ENCODE measurements at regions not wholly inside any gene's neighbourhood (a gene's known extent, or its start where the extent isn't known, plus 50 kb on each side); places are given as distances from the start of the nearest gene placed in this dataset.

DNA sequence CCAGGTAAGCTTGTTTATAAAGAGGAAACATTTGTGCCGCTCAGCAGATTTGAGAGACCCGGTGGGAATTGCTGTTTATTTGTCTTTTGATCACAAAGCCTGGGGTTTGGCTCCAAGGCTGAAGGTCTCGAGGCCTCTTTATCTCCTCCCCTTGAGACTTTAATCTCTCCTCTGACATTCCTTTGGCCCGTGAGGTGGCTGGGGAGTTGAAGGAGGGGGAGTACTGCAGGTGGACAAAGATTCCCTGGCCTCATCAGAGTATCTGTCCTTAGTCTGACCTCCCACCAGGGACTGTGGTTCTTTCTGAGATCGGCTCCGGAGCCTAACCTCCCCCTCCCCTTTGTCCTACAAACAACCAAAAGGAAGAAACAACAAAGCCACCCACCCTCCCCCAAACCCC lies 216.5 kb downstream of the MID1IP1 start:
- Histone ChIP-seq H3K27ac (ENCODE audit: control insufficient read depth, insufficient read depth, low read length) (no peak overlapping the region), H3K9me1 (ENCODE audit: control insufficient read depth, extremely low read depth, insufficient read depth, low read length) (no peaks in the 10 kb centered on the region), H2AFZ (ENCODE audit: control insufficient read depth, low read length) (no peak overlapping the region), H3K36me3 (ENCODE audit: control insufficient read depth in 2 of 2, extremely low read depth in 1 of 2, insufficient read depth in 2 of 2, low read length in 2 of 2) (no peaks in the 10 kb centered on the region), H3K79me2 (ENCODE audit: control insufficient read depth, insufficient read depth, low read length) (no peaks in the 10 kb centered on the region), H3K4me1 (ENCODE audit: control insufficient read depth, extremely low read depth, insufficient read depth, low read length) (no peaks in the 10 kb centered on the region), H3K9me3 (ENCODE audit: control insufficient read depth, low read depth, low read length) (no peaks in the 10 kb centered on the region), H3K9ac (ENCODE audit: control insufficient read depth, extremely low read depth, insufficient read depth, low read length) (no peak overlapping the region), H4K20me1 (ENCODE audit: control insufficient read depth, extremely low read depth, insufficient read depth, low read length) (no peaks in the 10 kb centered on the region), H3K4me2 (ENCODE audit: control insufficient read depth, extremely low read depth, insufficient read depth, low read depth, low read length) (no peak overlapping the region), H3K27me3 (ENCODE audit: control insufficient read depth, extremely low read depth, insufficient read depth, low read length) (peaks cover 4% of the 10 kb centered on the region), H3K4me3 (ENCODE audit: control insufficient read depth in 2 of 3, extremely low read depth in 1 of 3, insufficient read depth in 2 of 3, low read depth in 1 of 3, low read length in 3 of 3) (no peak overlapping the region)
- DNase-seq (ENCODE audit: low read depth, low spot score) (no peak), FAIRE-seq (no peak)
- dilution Hi-C loops (cut with MboI; ENCODE audit: extremely low pct_ligation_motif_present, low sequenced_read_pairs): no loop called here
- no peak for TF ChIP-seq EZH2 (IDR thresholded peaks at IDR 0.05; ENCODE audit: low read length)
- TF ChIP-seq, protein P1, sequence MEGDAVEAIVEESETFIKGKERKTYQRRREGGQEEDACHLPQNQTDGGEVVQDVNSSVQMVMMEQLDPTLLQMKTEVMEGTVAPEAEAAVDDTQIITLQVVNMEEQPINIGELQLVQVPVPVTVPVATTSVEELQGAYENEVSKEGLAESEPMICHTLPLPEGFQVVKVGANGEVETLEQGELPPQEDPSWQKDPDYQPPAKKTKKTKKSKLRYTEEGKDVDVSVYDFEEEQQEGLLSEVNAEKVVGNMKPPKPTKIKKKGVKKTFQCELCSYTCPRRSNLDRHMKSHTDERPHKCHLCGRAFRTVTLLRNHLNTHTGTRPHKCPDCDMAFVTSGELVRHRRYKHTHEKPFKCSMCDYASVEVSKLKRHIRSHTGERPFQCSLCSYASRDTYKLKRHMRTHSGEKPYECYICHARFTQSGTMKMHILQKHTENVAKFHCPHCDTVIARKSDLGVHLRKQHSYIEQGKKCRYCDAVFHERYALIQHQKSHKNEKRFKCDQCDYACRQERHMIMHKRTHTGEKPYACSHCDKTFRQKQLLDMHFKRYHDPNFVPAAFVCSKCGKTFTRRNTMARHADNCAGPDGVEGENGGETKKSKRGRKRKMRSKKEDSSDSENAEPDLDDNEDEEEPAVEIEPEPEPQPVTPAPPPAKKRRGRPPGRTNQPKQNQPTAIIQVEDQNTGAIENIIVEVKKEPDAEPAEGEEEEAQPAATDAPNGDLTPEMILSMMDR (optimal IDR thresholded peaks at IDR 0.05 in 1 of 3, IDR thresholded peaks at IDR 0.05 in 1 of 3, conservative IDR thresholded peaks at IDR 0.05 in 1 of 3; ENCODE audit: extremely low read depth in 1 of 3, insufficient read depth in 2 of 3, low read length in 3 of 3): no peak

DNA sequence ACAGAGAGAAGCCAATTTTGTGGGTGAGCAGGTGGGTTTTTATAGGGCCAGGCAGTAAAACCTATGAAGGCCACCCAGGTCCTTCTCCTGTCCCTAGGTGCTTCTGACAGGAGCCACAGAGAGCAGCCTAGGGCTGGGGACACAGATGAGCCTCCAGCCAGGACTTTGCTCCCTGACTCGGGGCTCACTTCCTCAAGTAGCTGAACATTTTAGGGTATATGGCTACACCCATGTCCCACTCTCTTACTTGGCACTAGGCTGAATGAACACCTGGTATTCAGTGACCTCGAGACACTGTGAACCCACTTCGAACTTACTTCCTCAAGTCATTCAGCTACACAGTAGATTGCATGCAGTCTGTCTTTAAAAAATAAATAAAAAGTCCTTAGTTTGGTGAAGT lies 217.3 kb downstream of the MID1IP1 start:
- H3K9ac ChIP-seq (ENCODE audit: control insufficient read depth, extremely low read depth, insufficient read depth, low read length): no peak overlapping the region
- H3K27me3 ChIP-seq (ENCODE audit: control insufficient read depth, extremely low read depth, insufficient read depth, low read length): peaks cover 4% of the 10 kb centered on the region
- H3K4me3 ChIP-seq (ENCODE audit: control insufficient read depth in 2 of 3, extremely low read depth in 1 of 3, insufficient read depth in 2 of 3, low read depth in 1 of 3, low read length in 3 of 3): no peak overlapping the region
- H2AFZ ChIP-seq (ENCODE audit: control insufficient read depth, low read length): no peak overlapping the region
- DNase-seq (ENCODE audit: low read depth, low spot score) (no peak), FAIRE-seq (no peak)
- TF ChIP-seq, protein P1 (optimal IDR thresholded peaks at IDR 0.05 in 1 of 3, IDR thresholded peaks at IDR 0.05 in 1 of 3, conservative IDR thresholded peaks at IDR 0.05 in 1 of 3; ENCODE audit: extremely low read depth in 1 of 3, insufficient read depth in 2 of 3, low read length in 3 of 3): no peak
- TF ChIP-seq EZH2 (IDR thresholded peaks at IDR 0.05; ENCODE audit: low read length): no peak
- no peaks in the 10 kb centered on the region for H3K9me3 ChIP-seq (ENCODE audit: control insufficient read depth, low read depth, low read length)
- no peak overlapping the region for H3K27ac ChIP-seq (ENCODE audit: control insufficient read depth, insufficient read depth, low read length)
- dilution Hi-C loops (cut with MboI; ENCODE audit: extremely low pct_ligation_motif_present, low sequenced_read_pairs): no loop called here
- no peaks in the 10 kb centered on the region for H4K20me1 ChIP-seq (ENCODE audit: control insufficient read depth, extremely low read depth, insufficient read depth, low read length)
- no peak overlapping the region for H3K4me2 ChIP-seq (ENCODE audit: control insufficient read depth, extremely low read depth, insufficient read depth, low read depth, low read length)
- H3K36me3 ChIP-seq (ENCODE audit: control insufficient read depth in 2 of 2, extremely low read depth in 1 of 2, insufficient read depth in 2 of 2, low read length in 2 of 2): no peaks in the 10 kb centered on the region
- H3K79me2 ChIP-seq (ENCODE audit: control insufficient read depth, insufficient read depth, low read length): no peaks in the 10 kb centered on the region
- no peaks in the 10 kb centered on the region for H3K4me1 ChIP-seq (ENCODE audit: control insufficient read depth, extremely low read depth, insufficient read depth, low read length)
- no peaks in the 10 kb centered on the region for H3K9me1 ChIP-seq (ENCODE audit: control insufficient read depth, extremely low read depth, insufficient read depth, low read length)

All from keratinocyte (primary cell).